Fibroblast of skin of back (primary cell): ENCODE measurements at regions not wholly inside any gene's neighbourhood (a gene's known extent, or its start where the extent isn't known, plus 50 kb on each side); places are given as distances from the start of the nearest gene placed in this dataset.

Experiments
- DNase-seq: peaks from one replicate; pipeline ENCODE4 v3.0.0-alpha.2; 2013

GRCh38 chr7:17020250-17020649 lies 138.5 kb upstream of the AGR3 start:
- no peak for DNase-seq

GRCh38 chr7:17021205-17021604 lies 139.4 kb upstream of the AGR3 start:
- DNase-seq = no peak

GRCh38 chr7:17022920-17023319 lies 141.1 kb upstream of the AGR3 start:
- DNase-seq = no peak

- no peak for DNase-seq
Observed at GRCh38 chr7:17026269-17026668, 144.5 kb upstream of the AGR3 start.

GRCh38 chr7:17027143-17027788 lies 145.5 kb upstream of the AGR3 start:
- DNase-seq = no peak

- no peak for DNase-seq
Observed at GRCh38 chr7:17027789-17028152, 146.0 kb upstream of the AGR3 start.

- no peak for DNase-seq
Observed at GRCh38 chr7:17029150-17029549, 147.4 kb upstream of the AGR3 start.

- no peak for DNase-seq
Observed at GRCh38 chr7:17030559-17030958, 148.8 kb upstream of the AGR3 start.

- no peak for DNase-seq
Observed at GRCh38 chr7:17031906-17032551, 150.2 kb upstream of the AGR3 start.

- no peak for DNase-seq
Observed at GRCh38 chr7:17033245-17033644, 151.5 kb upstream of the AGR3 start.

GRCh38 chr7:17036584-17036983 lies 154.8 kb upstream of the AGR3 start:
- DNase-seq = no peak

- DNase-seq = no peak
Observed at GRCh38 chr7:17037356-17037755, 155.6 kb upstream of the AGR3 start.

GRCh38 chr7:17038160-17038782 lies 156.5 kb upstream of the AGR3 start:
- no peak for DNase-seq

GRCh38 chr7:17038783-17039170 lies 157.0 kb upstream of the AGR3 start:
- DNase-seq = peak; percentile 17

GRCh38 chr7:17039372-17039771 lies 157.6 kb upstream of the AGR3 start:
- no peak for DNase-seq

GRCh38 chr7:17040716-17041115 lies 158.9 kb upstream of the AGR3 start:
- DNase-seq = no peak

- DNase-seq = peak; percentile 90
Observed at GRCh38 chr7:17041324-17041723, 159.5 kb upstream of the AGR3 start.

- peak; percentile 20 for DNase-seq
Observed at GRCh38 chr7:17042211-17042610, 160.4 kb upstream of the AGR3 start.

- DNase-seq = peak; percentile 36
Observed at GRCh38 chr7:17043012-17043877, 161.5 kb upstream of the AGR3 start.

- no peak for DNase-seq
Observed at GRCh38 chr7:17044396-17044795, 162.6 kb upstream of the AGR3 start.

GRCh38 chr7:17044861-17045260 lies 163.1 kb upstream of the AGR3 start:
- DNase-seq = no peak

- DNase-seq = no peak
Observed at GRCh38 chr7:17046259-17046658, 164.5 kb upstream of the AGR3 start.

GRCh38 chr7:17046666-17047065 lies 164.9 kb upstream of the AGR3 start:
- no peak for DNase-seq
